ENCODE measurements at regions not wholly inside any gene's neighbourhood (a gene's known extent, or its start where the extent isn't known, plus 50 kb on each side); places are given as distances from the start of the nearest gene placed in this dataset.

GRCh38 chr4:55754754-55755350 lies 64.7 kb upstream of the EXOC1L start:
- no peak for FAIRE-seq

DNA sequence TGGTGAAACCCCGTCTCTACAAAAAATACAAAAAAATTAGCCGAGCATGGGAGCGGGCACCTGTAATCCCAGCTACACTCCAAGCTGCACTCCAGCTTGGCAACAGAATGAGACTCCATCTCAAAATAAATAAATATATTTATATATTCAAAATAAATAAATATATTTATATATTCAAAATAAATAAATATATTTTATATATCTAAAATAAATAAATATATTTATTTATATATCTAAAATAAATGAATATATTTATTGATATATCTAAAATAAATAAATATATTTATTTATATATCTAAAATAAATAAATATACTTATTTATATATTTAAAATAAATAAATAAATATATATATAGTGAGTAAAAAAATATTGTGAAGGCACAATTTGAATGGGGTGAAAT lies 63.4 kb upstream of the EXOC1L start:
- no peak for FAIRE-seq

DNA sequence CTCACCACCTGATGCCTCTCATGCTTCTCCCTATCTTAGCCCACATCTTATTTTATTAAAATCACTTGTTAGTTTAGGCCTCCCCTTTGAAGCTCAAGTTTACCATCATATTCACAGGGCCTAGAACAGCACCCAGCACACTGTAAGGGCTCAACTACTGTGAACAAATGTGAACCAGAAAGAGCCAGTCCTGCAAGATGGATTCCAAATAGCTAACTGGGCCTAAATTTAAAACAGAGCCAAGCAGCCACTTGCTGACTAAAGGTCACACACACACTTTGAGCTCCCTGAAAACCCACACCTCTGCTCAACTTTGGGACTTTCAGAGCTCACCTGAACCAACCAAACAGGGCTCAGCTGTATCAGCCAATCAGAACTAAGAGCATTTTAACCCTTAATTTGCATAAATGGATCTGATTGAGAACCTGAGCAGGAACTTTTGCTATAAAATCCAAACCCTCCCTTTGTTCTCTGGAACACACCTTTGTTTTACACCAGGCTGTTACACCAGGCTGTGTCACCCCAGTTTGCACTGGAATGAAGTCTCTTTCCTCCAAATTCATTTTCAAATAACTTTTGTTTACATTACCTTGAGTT lies 62.1 kb upstream of the EXOC1L start:
- no peak for FAIRE-seq

DNA sequence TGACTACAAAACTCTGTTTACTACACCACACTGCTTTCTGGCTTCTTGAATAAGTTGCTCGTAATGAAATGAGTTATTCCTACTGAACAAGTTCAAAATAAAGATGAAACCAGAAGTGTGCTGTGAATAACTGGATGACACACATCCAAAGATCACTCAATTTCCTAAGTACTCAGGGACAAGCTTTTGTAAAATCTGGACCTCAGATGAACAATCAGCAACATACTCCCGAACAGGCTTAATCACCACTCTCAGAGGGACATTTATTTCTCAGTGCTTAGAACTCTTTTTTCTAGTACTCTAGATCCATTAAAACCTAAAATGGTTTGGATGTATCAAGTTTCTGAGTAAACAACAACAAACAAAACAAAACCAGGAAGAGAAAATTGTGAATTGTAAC lies 61.5 kb upstream of the EXOC1L start:
- no peak for FAIRE-seq

DNA sequence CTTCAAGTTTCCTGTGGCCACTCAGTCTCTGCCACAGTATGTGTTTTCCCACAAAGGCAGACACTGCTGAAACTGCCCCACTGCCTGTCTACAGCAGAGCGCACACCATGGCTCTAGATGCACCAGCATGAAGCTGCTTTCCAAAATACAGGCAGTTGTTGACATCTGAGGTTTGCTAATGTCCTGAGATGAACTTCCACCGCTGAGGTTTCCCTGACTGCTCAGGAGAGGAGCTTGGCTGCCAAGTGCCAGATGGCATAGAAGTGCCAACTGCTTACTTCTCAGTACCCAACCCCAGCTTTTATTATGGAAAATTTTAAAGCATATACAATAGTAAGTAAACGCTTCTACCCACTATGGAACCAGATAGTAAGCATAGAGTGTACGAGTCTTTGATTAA lies 61.0 kb upstream of the EXOC1L start:
- no peak for FAIRE-seq

DNA sequence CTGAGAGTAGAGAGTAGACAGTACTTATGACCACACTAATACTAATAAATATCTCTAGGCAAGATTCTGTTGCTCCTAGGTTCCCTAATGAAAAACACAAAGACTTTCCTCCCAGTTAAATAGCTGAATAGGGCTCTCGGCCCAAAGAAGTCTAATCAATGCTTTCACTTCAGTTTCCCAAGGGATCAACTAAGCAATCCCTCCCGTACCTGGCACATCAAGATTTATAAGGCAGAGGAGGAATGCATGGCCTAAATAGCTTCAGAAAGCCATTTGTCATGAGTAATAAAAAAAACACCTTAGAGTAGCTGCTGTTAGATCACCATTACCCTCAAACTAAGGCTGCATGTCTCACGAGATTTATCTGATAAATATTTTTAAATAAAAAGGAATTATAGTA lies 56.8 kb upstream of the EXOC1L start:
- no peak for FAIRE-seq

DNA sequence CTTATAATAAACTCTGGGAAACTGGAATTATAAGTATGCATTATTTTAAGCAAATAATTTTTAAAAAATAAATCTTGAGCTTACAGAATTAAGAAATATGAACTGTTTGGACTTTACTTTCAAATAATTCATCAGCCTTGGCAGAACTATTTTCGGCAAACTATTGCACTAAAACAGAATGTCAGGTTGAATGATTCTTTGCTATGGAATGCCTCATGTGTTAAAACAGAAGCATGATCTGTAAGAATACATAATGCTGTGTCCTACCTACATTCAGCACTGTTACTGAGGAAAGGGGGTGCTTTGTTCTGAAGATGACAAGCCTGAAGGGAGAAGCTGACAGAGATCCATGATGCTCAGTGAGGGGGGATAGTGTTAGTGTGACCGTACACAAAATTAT lies 55.6 kb upstream of the EXOC1L start:
- no peak for FAIRE-seq

DNA sequence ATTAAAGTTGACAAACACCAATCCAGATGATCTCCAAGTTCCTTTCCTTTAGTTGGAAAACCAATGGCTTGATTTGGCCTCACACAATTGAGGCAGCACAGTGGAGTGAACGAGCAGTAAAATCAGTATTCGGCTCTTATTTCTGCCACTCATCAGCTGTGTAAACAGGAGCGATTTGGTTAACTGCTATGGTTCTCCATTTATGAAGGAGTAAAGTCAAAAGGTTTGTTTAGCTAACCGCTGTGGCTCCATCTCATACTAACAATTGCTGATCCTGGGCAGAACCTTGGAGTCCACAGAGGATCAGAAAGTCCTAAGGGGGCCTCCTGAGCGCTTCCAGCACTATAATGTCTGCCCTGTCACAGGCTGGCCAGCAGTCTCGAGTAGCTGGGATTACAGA lies 54.5 kb upstream of the EXOC1L start:
- FAIRE-seq: no peak

- FAIRE-seq: no peak
Measured at GRCh38 chr4:55768291-55768690, 51.3 kb upstream of the EXOC1L start.

Measured in islet of Langerhans (tissue), 1 donor.